ENCODE measurements at regions not wholly inside any gene's neighbourhood (a gene's known extent, or its start where the extent isn't known, plus 50 kb on each side); places are given as distances from the start of the nearest gene placed in this dataset.

- in situ Hi-C loops (cut with MboI; ENCODE audit: low sequenced_read_pairs, unreplicated experiment) = no loop called here
- no peak for DNase-seq (ENCODE audit: low spot score)
- no peak for TF ChIP-seq CTCF (IDR thresholded peaks at IDR 0.05; ENCODE audit: borderline replicate concordance, control extremely low read depth, extremely low read depth, insufficient read depth, missing control alignments)
Observed at GRCh38 chr3:27567251-27567650, 83.1 kb upstream of the SLC4A7 start.

- in situ Hi-C loops (cut with MboI; ENCODE audit: low sequenced_read_pairs, unreplicated experiment) = no loop called here
- no peak for TF ChIP-seq CTCF (IDR thresholded peaks at IDR 0.05; ENCODE audit: borderline replicate concordance, control extremely low read depth, extremely low read depth, insufficient read depth, missing control alignments)
- DNase-seq (ENCODE audit: low spot score) = no peak
Observed at GRCh38 chr3:27565201-27565852, 81.1 kb upstream of the SLC4A7 start.

GRCh38 chr3:27561576-27561975 lies 77.4 kb upstream of the SLC4A7 start:
- no peak for DNase-seq (ENCODE audit: low spot score)
- no peak for TF ChIP-seq CTCF (IDR thresholded peaks at IDR 0.05; ENCODE audit: borderline replicate concordance, control extremely low read depth, extremely low read depth, insufficient read depth, missing control alignments)
- in situ Hi-C loops (cut with MboI; ENCODE audit: low sequenced_read_pairs, unreplicated experiment) = no loop called here

- no peak for DNase-seq (ENCODE audit: low spot score)
- TF ChIP-seq CTCF (IDR thresholded peaks at IDR 0.05; ENCODE audit: borderline replicate concordance, control extremely low read depth, extremely low read depth, insufficient read depth, missing control alignments) = no peak
- in situ Hi-C loops (cut with MboI; ENCODE audit: low sequenced_read_pairs, unreplicated experiment) = no loop called here
Observed at GRCh38 chr3:27560484-27561056, 76.4 kb upstream of the SLC4A7 start.

GRCh38 chr3:27559835-27560234 lies 75.7 kb upstream of the SLC4A7 start:
- DNase-seq (ENCODE audit: low spot score) = no peak
- in situ Hi-C loops (cut with MboI; ENCODE audit: low sequenced_read_pairs, unreplicated experiment) = no loop called here
- TF ChIP-seq CTCF (IDR thresholded peaks at IDR 0.05; ENCODE audit: borderline replicate concordance, control extremely low read depth, extremely low read depth, insufficient read depth, missing control alignments) = no peak

- in situ Hi-C loops (cut with MboI; ENCODE audit: low sequenced_read_pairs, unreplicated experiment) = no loop called here
Observed at GRCh38 chr3:27559381-27559780, 75.2 kb upstream of the SLC4A7 start.

More at GRCh38 chr3:27559381-27559780, 75.2 kb upstream of the SLC4A7 start:
- TF ChIP-seq CTCF (IDR thresholded peaks at IDR 0.05; ENCODE audit: borderline replicate concordance, control extremely low read depth, extremely low read depth, insufficient read depth, missing control alignments) = no peak
- DNase-seq (ENCODE audit: low spot score) = no peak
